ENCODE measurements at regions not wholly inside any gene's neighbourhood (a gene's known extent, or its start where the extent isn't known, plus 50 kb on each side); places are given as distances from the start of the nearest gene placed in this dataset.
"Not testable (repeated sequence)": the region's sequence is repeated elsewhere in the genome, so short reads cannot be mapped to it uniquely, and the experiment has no call there.

DNA sequence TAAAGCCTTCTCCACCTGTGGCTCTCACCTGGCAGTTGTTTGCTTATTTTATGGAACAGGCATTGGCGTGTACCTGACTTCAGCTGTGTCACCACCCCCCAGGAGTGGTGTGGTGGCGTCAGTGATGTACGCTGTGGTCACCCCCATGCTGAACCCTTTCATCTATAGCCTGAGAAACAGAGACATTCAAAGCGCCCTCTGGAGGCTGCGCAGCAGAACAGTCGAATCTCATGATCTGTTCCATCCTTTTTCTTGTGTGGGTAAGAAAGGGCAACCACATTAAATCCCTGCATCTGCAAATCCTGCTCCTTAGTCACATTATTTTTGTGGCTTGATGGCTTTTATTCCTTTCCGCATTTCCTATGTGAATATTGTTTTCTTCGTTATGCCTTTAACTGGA, 672.8 kb upstream of the PCDH9 start:
- H3K27me3 ChIP-seq (ENCODE audit: control insufficient read depth, insufficient read depth, low read length); H3K36me3 ChIP-seq (ENCODE audit: control insufficient read depth, insufficient read depth, low read length); H3K9ac ChIP-seq (ENCODE audit: low read depth, low read length); H3K4me3 ChIP-seq (ENCODE audit: low read depth, low read length); H3K27ac ChIP-seq (ENCODE audit: low read depth, low read length); H3K4me1 ChIP-seq (ENCODE audit: control insufficient read depth, insufficient read depth, low read length); H3K9me3 ChIP-seq (ENCODE audit: control insufficient read depth, insufficient read depth, low read length): not testable (repeated sequence)

DNA sequence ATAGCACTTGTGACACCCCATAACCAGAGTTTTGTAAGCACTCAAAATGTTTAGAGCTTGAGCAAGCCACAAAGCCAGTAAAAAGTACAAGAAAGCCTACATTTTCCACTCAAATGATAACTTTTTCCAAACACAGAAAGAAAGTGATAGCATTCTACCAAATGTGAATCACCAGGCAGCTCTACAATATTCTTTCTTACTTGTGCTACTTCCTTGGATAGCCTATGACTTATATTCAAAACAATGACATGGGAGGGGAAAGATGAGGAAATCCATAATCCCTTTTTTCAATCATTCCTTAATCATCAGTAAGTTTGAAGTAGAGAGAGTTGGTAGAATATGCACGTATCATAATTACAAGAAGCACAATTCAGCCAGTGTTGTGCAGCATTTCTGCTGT, 650.8 kb upstream of the PCDH9 start:
- Histone ChIP-seq H3K36me3 (ENCODE audit: control insufficient read depth, insufficient read depth, low read length) (no peaks in the 10 kb centered on the region), H3K27ac (ENCODE audit: low read depth, low read length) (no peak overlapping the region), H3K27me3 (ENCODE audit: control insufficient read depth, insufficient read depth, low read length) (no peaks in the 10 kb centered on the region), H3K4me3 (ENCODE audit: low read depth, low read length) (no peak overlapping the region), H3K9ac (ENCODE audit: low read depth, low read length) (no peak overlapping the region), H3K9me3 (ENCODE audit: control insufficient read depth, insufficient read depth, low read length) (peaks cover 5% of the 10 kb centered on the region), H3K4me1 (ENCODE audit: control insufficient read depth, insufficient read depth, low read length) (no peaks in the 10 kb centered on the region)

DNA sequence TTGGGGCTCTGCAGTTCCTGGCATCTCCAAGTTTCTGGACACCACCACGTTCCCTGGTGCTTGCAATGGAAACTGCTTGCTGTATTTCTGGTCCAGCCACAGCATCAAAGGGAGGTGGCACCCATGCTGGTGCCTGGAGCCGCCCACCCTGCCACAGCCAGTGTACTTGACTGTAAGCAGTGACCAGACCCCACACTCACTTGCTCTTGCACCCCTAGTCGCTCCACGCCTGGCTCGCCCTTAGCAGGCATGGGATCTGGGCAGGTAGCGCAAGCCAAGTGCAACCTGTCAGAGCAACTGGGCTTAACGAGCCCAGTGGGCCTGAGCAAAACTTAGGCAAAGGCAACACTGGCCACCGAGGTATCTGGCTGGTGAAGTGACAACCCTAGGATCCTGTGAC, 648.2 kb upstream of the PCDH9 start:
- no peak overlapping the region for H3K27ac ChIP-seq (ENCODE audit: low read depth, low read length)
- H3K36me3 ChIP-seq (ENCODE audit: control insufficient read depth, insufficient read depth, low read length): no peaks in the 10 kb centered on the region
- no peaks in the 10 kb centered on the region for H3K27me3 ChIP-seq (ENCODE audit: control insufficient read depth, insufficient read depth, low read length)
- peaks cover 5% of the 10 kb centered on the region for H3K9me3 ChIP-seq (ENCODE audit: control insufficient read depth, insufficient read depth, low read length)
- H3K9ac ChIP-seq (ENCODE audit: low read depth, low read length): no peak overlapping the region
- no peaks in the 10 kb centered on the region for H3K4me1 ChIP-seq (ENCODE audit: control insufficient read depth, insufficient read depth, low read length)
- H3K4me3 ChIP-seq (ENCODE audit: low read depth, low read length): no peak overlapping the region

DNA sequence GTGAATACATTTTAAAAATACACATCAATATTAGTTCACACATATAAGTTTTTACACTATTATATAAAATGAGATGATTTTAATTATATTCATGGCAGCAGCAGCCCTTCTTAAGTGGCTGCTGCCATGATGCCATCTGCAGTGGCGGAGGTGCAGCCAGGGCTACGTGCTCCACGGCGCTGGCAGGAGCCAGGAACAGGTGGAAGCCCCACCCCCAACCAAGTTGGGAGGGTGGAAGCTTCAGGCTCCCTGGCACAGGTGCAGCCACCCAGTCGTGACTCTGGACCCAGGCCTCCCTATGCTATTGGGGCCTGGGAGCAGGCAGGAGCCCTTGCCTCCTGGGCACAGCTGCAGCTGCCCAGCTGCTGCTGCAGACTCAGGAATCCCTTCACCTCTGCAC, 646.9 kb upstream of the PCDH9 start:
- no peak overlapping the region for H3K9ac ChIP-seq (ENCODE audit: low read depth, low read length)

DNA sequence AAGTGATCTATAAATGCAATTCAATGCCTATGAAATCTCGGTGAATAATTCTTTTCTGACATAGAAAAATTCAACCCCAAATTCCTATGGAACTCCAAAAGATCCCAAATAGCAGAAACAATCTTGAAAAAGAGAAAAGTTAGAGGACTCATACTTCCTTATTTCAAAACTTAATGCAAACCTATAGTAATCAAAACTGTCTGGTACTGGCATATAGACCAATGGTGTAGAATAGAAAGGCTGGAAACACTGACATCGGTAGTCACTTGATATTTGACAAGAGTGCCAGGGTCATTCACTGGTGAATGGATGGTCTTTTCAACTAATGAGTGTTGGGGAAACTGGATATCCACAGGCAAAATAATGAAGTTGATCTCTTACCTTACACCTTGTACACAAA, 637.1 kb upstream of the PCDH9 start:
- Histone ChIP-seq H3K4me1 (ENCODE audit: control insufficient read depth, insufficient read depth, low read length) (no peaks in the 10 kb centered on the region), H3K9me3 (ENCODE audit: control insufficient read depth, insufficient read depth, low read length) (0 out of 2 replicates have a peak, but pooled peaks cover 4% of the 10 kb centered on the region), H3K36me3 (ENCODE audit: control insufficient read depth, insufficient read depth, low read length) (no peaks in the 10 kb centered on the region), H3K4me3 (ENCODE audit: low read depth, low read length) (no peak overlapping the region), H3K27me3 (ENCODE audit: control insufficient read depth, insufficient read depth, low read length) (no peaks in the 10 kb centered on the region), H3K9ac (ENCODE audit: low read depth, low read length) (no peak overlapping the region), H3K27ac (ENCODE audit: low read depth, low read length) (no peak overlapping the region)

More for the DNA sequence above, 646.9 kb upstream of the PCDH9 start:
- Histone ChIP-seq H3K36me3 (ENCODE audit: control insufficient read depth, insufficient read depth, low read length) (no peaks in the 10 kb centered on the region), H3K27me3 (ENCODE audit: control insufficient read depth, insufficient read depth, low read length) (no peaks in the 10 kb centered on the region), H3K4me3 (ENCODE audit: low read depth, low read length) (no peak overlapping the region), H3K4me1 (ENCODE audit: control insufficient read depth, insufficient read depth, low read length) (no peaks in the 10 kb centered on the region), H3K9me3 (ENCODE audit: control insufficient read depth, insufficient read depth, low read length) (peaks cover 5% of the 10 kb centered on the region), H3K27ac (ENCODE audit: low read depth, low read length) (no peak overlapping the region)

DNA sequence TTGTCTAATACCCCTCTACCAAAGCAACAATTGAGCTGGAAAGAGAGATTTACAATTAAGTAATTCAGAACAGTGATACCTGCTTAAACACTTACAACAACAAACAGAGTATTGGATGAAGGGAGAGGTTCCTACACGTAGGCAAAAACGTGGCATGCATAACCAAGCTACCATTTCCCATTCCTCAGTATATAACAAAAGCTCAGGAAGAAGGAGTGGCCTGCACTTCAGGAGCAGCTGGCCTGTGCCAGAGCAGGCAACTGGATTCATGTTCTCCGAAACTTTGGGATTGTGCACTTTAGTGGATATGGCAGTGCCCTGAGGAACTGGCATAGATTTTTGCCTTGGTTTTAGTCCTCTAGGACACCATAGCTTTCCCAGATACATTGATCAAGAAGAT, 630.2 kb upstream of the PCDH9 start:
- Histone ChIP-seq H3K27me3 (ENCODE audit: control insufficient read depth, insufficient read depth, low read length) (no peaks in the 10 kb centered on the region), H3K9ac (ENCODE audit: low read depth, low read length) (no peak overlapping the region), H3K9me3 (ENCODE audit: control insufficient read depth, insufficient read depth, low read length) (no peaks in the 10 kb centered on the region), H3K4me3 (ENCODE audit: low read depth, low read length) (no peak overlapping the region), H3K27ac (ENCODE audit: low read depth, low read length) (no peak overlapping the region), H3K36me3 (ENCODE audit: control insufficient read depth, insufficient read depth, low read length) (no peaks in the 10 kb centered on the region), H3K4me1 (ENCODE audit: control insufficient read depth, insufficient read depth, low read length) (peaks cover 4% of the 10 kb centered on the region; the same call in 1 of the 2 replicates)

DNA sequence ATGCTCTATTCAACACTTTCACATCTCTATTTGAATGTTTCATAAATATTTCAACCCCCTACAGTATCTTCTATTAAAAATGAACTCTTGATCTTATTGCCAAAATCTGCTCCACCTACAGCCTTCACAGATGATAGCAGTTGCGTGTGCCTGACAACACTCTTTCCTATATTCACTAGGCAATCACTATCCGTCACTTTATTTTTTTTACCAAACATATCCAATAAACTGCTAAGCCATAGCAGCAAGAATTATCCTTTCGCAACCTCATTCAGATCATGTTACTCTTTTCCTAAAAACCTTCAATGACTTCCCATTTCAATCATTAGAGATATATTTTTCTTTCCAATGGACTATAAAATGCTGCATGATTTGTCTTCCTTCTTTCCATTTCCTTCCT, 629.8 kb upstream of the PCDH9 start:
- H3K27me3 ChIP-seq (ENCODE audit: control insufficient read depth, insufficient read depth, low read length): no peaks in the 10 kb centered on the region
- peaks cover 8% of the 10 kb centered on the region; the same call in 1 of the 2 replicates for H3K4me1 ChIP-seq (ENCODE audit: control insufficient read depth, insufficient read depth, low read length)
- no peaks in the 10 kb centered on the region for H3K36me3 ChIP-seq (ENCODE audit: control insufficient read depth, insufficient read depth, low read length)

DNA sequence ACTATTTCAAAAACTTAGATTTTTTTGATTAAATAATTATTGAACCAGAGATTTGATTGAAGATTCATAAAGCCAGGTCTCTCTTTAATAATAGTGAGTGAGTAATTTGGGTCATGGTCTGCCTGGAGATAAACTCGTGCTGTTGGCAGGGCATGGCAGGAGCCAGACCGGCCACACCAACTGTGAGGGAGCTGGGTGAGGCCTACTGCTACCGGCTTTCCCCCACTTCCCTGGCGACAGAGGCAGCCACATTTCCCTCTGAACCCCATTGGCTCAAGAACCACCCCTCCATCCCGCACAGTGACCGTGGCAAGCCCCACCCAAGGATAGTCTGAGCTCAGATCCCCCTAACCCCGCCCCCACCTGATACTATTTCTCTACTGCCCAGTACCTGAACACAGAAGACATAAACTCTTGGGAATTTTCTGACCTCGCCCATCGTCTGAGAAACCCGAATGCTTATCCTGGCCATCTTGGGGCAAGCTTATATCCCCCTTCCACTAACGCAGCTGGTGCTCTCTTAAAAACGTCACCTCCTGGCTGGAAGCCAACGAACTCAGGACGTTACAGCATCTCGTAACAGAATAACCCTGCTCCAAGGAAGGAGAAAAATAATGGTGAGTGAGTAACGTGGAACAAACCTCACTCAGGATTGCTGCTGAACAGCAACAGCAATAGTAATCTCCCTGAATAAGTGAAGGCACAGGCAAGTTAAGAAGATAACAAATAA, 627.6 kb upstream of the PCDH9 start:
- peaks cover 10% of the 10 kb centered on the region; the same call in 1 of the 2 replicates for H3K4me1 ChIP-seq (ENCODE audit: control insufficient read depth, insufficient read depth, low read length)
- H3K27me3 ChIP-seq (ENCODE audit: control insufficient read depth, insufficient read depth, low read length): no peaks in the 10 kb centered on the region
- no peak overlapping the region for H3K27ac ChIP-seq (ENCODE audit: low read depth, low read length)
- H3K36me3 ChIP-seq (ENCODE audit: control insufficient read depth, insufficient read depth, low read length): no peaks in the 10 kb centered on the region
- no peak overlapping the region for H3K9ac ChIP-seq (ENCODE audit: low read depth, low read length)
- no peak overlapping the region for H3K4me3 ChIP-seq (ENCODE audit: low read depth, low read length)
- H3K9me3 ChIP-seq (ENCODE audit: control insufficient read depth, insufficient read depth, low read length): no peaks in the 10 kb centered on the region

More for the DNA sequence above, 629.8 kb upstream of the PCDH9 start:
- Histone ChIP-seq H3K27ac (ENCODE audit: low read depth, low read length) (no peak overlapping the region), H3K9me3 (ENCODE audit: control insufficient read depth, insufficient read depth, low read length) (no peaks in the 10 kb centered on the region), H3K9ac (ENCODE audit: low read depth, low read length) (no peak overlapping the region), H3K4me3 (ENCODE audit: low read depth, low read length) (no peak overlapping the region)

DNA sequence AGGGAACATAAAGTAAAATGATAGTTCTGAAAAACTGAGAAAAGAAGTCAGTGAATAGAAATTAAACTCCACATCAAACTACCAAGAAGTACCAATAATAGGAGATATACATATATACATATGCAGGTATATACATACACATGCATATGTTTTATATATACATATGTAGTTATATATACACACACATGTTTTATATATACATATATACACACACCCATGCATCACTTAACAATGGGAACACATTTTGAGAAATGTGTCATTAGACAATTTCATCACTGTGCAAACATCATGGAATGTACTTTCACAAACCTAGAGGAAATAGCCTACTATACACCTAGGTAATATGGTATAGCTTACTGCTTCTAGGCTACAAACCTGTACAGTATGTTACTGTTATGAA, 626.8 kb upstream of the PCDH9 start:
- no peaks in the 10 kb centered on the region for H3K9me3 ChIP-seq (ENCODE audit: control insufficient read depth, insufficient read depth, low read length)
- H3K27me3 ChIP-seq (ENCODE audit: control insufficient read depth, insufficient read depth, low read length): no peaks in the 10 kb centered on the region
- no peak overlapping the region for H3K9ac ChIP-seq (ENCODE audit: low read depth, low read length)
- H3K4me3 ChIP-seq (ENCODE audit: low read depth, low read length): no peak overlapping the region
- no peaks in the 10 kb centered on the region for H3K36me3 ChIP-seq (ENCODE audit: control insufficient read depth, insufficient read depth, low read length)
- H3K27ac ChIP-seq (ENCODE audit: low read depth, low read length): no peak overlapping the region
- peaks cover 10% of the 10 kb centered on the region; the same call in 1 of the 2 replicates for H3K4me1 ChIP-seq (ENCODE audit: control insufficient read depth, insufficient read depth, low read length)

DNA sequence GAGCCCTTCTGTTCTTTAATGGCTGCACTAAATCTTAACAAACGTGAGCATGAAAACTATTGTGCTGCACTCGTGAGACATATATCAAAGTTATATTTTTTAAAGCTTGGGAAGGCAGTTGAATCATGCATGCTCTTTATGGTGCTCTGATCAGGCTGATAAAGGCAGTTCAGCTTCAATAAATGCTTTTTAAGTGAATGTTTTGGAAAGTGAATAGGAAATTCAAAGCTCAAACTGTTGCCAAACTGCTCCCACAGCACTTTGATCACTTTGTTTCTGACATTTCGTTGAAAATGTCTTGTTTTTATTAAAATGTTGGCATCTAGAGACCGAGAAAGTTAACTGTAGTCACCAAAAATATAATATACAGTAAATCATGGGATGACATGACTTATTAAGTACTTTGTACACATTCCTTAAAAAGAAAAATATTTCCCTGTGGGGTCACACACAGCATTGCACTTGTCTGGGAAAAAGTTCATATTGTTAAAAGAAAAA, 625.7 kb upstream of the PCDH9 start:
- H3K27ac ChIP-seq (ENCODE audit: low read depth, low read length): no peak overlapping the region
- no peaks in the 10 kb centered on the region for H3K9me3 ChIP-seq (ENCODE audit: control insufficient read depth, insufficient read depth, low read length)
- no peak overlapping the region for H3K4me3 ChIP-seq (ENCODE audit: low read depth, low read length)
- H3K9ac ChIP-seq (ENCODE audit: low read depth, low read length): no peak overlapping the region
- H3K27me3 ChIP-seq (ENCODE audit: control insufficient read depth, insufficient read depth, low read length): no peaks in the 10 kb centered on the region
- no peaks in the 10 kb centered on the region for H3K36me3 ChIP-seq (ENCODE audit: control insufficient read depth, insufficient read depth, low read length)
- H3K4me1 ChIP-seq (ENCODE audit: control insufficient read depth, insufficient read depth, low read length): peaks cover 10% of the 10 kb centered on the region; the same call in 1 of the 2 replicates

DNA sequence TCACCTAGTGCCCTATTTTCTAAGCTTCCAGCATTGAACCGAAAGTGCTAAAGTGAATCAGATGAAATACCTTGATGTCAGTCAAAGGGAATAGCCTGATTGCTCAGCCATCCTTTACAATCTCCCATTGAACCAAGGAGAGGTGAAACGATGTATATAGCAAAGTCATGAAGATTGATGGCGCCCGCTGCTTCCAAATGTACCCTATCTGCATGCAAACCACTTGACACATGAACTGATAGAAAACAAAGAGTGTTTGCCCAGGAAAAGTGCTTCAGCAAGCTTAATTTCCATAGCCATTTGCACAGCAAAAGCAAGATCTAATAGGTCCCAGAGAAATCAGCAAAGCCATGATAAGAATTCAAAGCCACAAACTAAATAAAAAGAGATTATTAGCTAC, 624.9 kb upstream of the PCDH9 start:
- Histone ChIP-seq H3K27me3 (ENCODE audit: control insufficient read depth, insufficient read depth, low read length) (no peaks in the 10 kb centered on the region), H3K36me3 (ENCODE audit: control insufficient read depth, insufficient read depth, low read length) (no peaks in the 10 kb centered on the region), H3K27ac (ENCODE audit: low read depth, low read length) (no peak overlapping the region), H3K4me3 (ENCODE audit: low read depth, low read length) (no peak overlapping the region), H3K4me1 (ENCODE audit: control insufficient read depth, insufficient read depth, low read length) (peaks cover 10% of the 10 kb centered on the region; the same call in 1 of the 2 replicates), H3K9ac (ENCODE audit: low read depth, low read length) (no peak overlapping the region), H3K9me3 (ENCODE audit: control insufficient read depth, insufficient read depth, low read length) (no peaks in the 10 kb centered on the region)

Data from HUES48 (cell line).